SK-N-SH treated with all-trans-retinoic acid at 6 μM for 48 hours (cell line): ENCODE measurements at regions not wholly inside any gene's neighbourhood (a gene's known extent, or its start where the extent isn't known, plus 50 kb on each side); places are given as distances from the start of the nearest gene placed in this dataset.
"Not testable (repeated sequence)": the region's sequence is repeated elsewhere in the genome, so short reads cannot be mapped to it uniquely, and the experiment has no call there.

ENCODE experiments used
- CSDC2 ChIP-seq: fragments of 250-450 bp; sonication (Bioruptor Pico); IDR thresholded peaks from 2 replicates; pipeline ENCODE4 v1.5.0; 2020; ENCODE audit warnings: mild to moderate bottlenecking, moderate library complexity
- ESRRG ChIP-seq: fragments of 250-450 bp; sonication (Bioruptor Pico); IDR thresholded peaks from 2 replicates; pipeline ENCODE4 v1.6.1; 2021; ENCODE audit warnings: mild to moderate bottlenecking
- ISL1 ChIP-seq: fragments of 250-450 bp; sonication (Bioruptor Pico); IDR thresholded peaks from 2 replicates; pipeline ENCODE4 v2.1.2; 2022; ENCODE audit warnings: mild to moderate bottlenecking, moderate library complexity
- RARB ChIP-seq: fragments of 250-450 bp; sonication (Bioruptor Pico); IDR thresholded peaks from 2 replicates; pipeline ENCODE4 v1.8.0; 2021; ENCODE audit warnings: mild to moderate bottlenecking, moderate library complexity
- TCF4 ChIP-seq: fragments of 250-450 bp; sonication (Bioruptor Pico); IDR thresholded peaks from 2 replicates; pipeline ENCODE4 v1.8.0; 2021; ENCODE audit warnings: mild to moderate bottlenecking, moderate library complexity, borderline replicate concordance
- ZFP3 ChIP-seq: fragments of 250-450 bp; sonication (Bioruptor Pico); IDR thresholded peaks from 2 replicates; pipeline ENCODE4 v1.5.0; 2020; ENCODE audit warnings: mild to moderate bottlenecking, moderate library complexity
- ZFP30 ChIP-seq: fragments of 450-650 bp; formaldehyde crosslinking; IDR thresholded peaks from 2 replicates; pipeline ENCODE4 v1.5.0; 2022; ENCODE audit warnings: mild to moderate bottlenecking, moderate library complexity
- ZNF565 ChIP-seq: fragments of 450-650 bp; formaldehyde crosslinking; conservative IDR thresholded peaks from 2 replicates; pipeline ENCODE4 v1.5.0; 2020; ENCODE audit warnings: low read depth, mild to moderate bottlenecking, moderate library complexity
- ZNF70 ChIP-seq: fragments of 450-650 bp; formaldehyde crosslinking; IDR thresholded peaks from 2 replicates; pipeline ENCODE4 v1.5.0; 2020; ENCODE audit warnings: mild to moderate bottlenecking, moderate library complexity
- ZNF8 ChIP-seq: fragments of 450-650 bp; formaldehyde crosslinking; IDR thresholded peaks from 2 replicates; pipeline ENCODE4 v1.5.0; 2020; ENCODE audit warnings: mild to moderate bottlenecking, moderate library complexity
- TF ChIP-seq, protein P1 (sequence below): fragments of 250-450 bp; sonication (Bioruptor Pico); IDR thresholded peaks from 2 replicates; pipeline ENCODE4 v1.8.0; 2021; ENCODE audit warnings: low read depth, mild to moderate bottlenecking, moderate library complexity, borderline replicate concordance
- TF ChIP-seq, protein P2 (sequence below): fragments of 250-450 bp; sonication (Bioruptor Pico); IDR thresholded peaks from 2 replicates; pipeline ENCODE4 v1.8.0; 2020; ENCODE audit warnings: mild to moderate bottlenecking, moderate library complexity, borderline replicate concordance

DNA sequence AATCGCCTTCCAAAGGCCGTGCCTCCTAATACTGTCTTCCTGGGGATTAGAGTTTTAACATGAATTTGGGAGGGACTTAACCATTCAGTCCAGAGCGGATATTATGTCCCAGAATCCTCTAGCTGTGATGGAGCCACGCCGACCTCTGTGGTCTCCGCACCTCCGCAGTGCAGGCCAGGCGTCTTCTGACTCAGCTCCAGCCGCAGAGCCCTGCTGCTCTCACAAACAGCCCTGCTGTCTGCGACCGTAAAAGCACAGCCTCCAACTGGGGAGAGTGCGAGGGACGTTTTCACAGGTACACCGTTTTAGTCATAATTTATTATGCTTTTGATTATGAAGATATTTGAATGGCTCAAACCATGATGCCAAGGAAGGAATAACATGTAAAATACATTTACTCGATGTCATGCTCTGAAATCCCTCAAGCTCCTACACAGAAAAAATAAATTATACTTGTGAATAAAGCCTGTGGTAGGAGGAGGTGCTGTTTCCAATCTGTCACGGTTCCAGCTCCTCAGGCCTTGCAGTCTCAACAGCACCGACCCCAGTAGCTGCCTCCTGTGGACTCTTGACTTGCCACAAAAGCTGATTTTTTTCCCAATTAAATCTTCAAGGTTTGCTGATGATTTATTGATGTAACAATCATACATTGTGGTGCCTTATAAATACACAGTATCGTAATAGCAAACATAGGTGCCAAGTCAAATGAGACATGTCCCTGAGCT lies 353.6 kb upstream of the FRG1 start:
- TF ChIP-seq ZNF8 (CRISPR knock-in tag); ISL1 (CRISPR knock-in tag); ZNF565 (CRISPR knock-in tag); ZFP3; ZFP30 (CRISPR knock-in tag); RARB (CRISPR knock-in tag); ZNF70; TCF4 (CRISPR knock-in tag); CSDC2 (CRISPR knock-in tag); ESRRG (CRISPR knock-in tag): not testable (repeated sequence)
- TF ChIP-seq, protein P1, sequence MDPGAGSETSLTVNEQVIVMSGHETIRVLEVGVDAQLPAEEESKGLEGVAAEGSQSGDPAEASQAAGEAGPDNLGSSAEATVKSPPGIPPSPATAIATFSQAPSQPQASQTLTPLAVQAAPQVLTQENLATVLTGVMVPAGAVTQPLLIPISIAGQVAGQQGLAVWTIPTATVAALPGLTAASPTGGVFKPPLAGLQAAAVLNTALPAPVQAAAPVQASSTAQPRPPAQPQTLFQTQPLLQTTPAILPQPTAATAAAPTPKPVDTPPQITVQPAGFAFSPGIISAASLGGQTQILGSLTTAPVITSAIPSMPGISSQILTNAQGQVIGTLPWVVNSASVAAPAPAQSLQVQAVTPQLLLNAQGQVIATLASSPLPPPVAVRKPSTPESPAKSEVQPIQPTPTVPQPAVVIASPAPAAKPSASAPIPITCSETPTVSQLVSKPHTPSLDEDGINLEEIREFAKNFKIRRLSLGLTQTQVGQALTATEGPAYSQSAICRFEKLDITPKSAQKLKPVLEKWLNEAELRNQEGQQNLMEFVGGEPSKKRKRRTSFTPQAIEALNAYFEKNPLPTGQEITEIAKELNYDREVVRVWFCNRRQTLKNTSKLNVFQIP, result not testable (repeated sequence)
- TF ChIP-seq, protein P2, sequence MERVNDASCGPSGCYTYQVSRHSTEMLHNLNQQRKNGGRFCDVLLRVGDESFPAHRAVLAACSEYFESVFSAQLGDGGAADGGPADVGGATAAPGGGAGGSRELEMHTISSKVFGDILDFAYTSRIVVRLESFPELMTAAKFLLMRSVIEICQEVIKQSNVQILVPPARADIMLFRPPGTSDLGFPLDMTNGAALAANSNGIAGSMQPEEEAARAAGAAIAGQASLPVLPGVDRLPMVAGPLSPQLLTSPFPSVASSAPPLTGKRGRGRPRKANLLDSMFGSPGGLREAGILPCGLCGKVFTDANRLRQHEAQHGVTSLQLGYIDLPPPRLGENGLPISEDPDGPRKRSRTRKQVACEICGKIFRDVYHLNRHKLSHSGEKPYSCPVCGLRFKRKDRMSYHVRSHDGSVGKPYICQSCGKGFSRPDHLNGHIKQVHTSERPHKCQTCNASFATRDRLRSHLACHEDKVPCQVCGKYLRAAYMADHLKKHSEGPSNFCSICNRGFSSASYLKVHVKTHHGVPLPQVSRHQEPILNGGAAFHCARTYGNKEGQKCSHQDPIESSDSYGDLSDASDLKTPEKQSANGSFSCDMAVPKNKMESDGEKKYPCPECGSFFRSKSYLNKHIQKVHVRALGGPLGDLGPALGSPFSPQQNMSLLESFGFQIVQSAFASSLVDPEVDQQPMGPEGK, result not testable (repeated sequence)
